Left cardiac atrium (tissue), 4 donors: ENCODE measurements at regions not wholly inside any gene's neighbourhood (a gene's known extent, or its start where the extent isn't known, plus 50 kb on each side); places are given as distances from the start of the nearest gene placed in this dataset.
A peak's percentile ranks its signal among the peaks of the same experiment; 100 is the strongest.

Source experiments
- ATAC-seq, 2 donors: fragments of 200-7000 bp; cut with Tn5 transposase; one replicate each; pipeline ENCODE4 v1.9.1; 2020; ENCODE audit warnings: mild to moderate bottlenecking in 2 of 2, moderate library complexity in 2 of 2
- DNase-seq: peaks from one replicate; pipeline ENCODE4 v3.0.0-alpha.2; 2020
- intact Hi-C, 2 donors: fragments of 100-400 bp; cut with DNase I; formaldehyde crosslinking; loops; one replicate each; pipeline versions ENCODE4 v1.14.1 to v1.15.1; 2022 to 2023
- donor health status: DM: no; HTN: yes; CAD: no.
- donor health status: DM: no; HTN: yes; CAD: no; lungs with severe emphysema.
- donor health status: DM: yes; HTN: yes; CAD: no.
- donor health status: Dilated cardiomyopathy.

GRCh38 chr12:53803194-53803593, 51.4 kb upstream of the CISTR start:
- intact Hi-C loops: no loop called here
- no peak for DNase-seq
- no peak for ATAC-seq

DNA sequence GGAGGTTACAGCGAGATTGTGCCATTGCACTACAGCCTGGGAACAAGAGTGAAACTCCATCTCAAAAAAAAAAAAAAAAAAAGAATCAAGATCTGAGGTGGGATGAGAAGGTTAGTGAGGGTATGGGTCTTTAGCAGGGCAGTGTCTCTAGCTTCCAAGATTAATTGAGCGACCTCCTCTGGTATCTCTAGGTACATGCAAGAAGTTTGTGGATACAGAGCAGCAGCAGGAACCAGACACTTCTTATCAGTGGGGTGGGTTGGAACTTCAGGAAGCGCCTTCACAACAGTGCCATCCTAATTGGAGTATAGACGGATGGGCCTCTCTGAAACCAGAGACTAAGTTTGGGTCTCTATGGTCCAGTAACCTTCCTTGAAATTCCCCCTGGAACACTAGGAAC, 51.9 kb upstream of the CISTR start:
- intact Hi-C loops: no loop called here
- DNase-seq (no peak), ATAC-seq (no peak)

DNA sequence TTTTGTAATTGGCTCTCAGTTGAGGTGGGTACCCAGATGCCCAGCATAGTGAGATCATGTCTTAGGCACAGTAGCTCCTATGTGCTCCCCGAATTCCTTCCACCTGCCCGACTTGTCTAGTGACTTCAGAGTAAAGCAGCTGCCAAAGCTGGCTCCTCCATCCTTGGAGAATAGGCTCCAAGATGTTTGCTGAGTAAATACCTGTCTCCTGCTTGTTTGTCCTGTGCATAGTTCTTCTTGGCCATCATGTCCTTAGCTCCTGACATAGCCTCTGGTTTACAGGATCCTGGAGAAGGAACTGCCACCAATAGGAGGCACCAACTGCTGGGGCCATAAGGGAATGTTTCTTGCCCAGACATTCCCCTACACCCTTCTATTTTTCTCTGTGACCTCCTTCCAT, 52.6 kb upstream of the CISTR start:
- DNase-seq: no peak
- ATAC-seq: no peak
- intact Hi-C loops: no loop called here

DNA sequence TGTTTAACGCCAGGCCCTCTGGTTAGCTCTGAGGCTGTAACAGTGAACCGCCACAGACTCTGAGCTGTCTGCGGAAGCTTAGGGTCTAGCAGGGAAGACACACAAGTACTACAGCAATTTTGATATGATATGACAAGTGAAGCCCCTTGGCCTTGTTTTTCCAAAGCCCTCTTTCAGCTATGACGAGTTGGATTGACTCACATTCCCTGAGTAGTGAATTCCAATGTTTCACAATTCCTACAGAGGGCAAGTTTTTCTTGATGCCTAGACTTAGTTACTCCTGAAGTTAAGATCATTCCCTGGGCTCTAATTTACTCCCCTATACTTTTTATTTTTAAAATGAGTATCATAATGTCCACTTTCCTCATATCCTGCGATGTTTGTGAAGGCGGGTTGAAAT, 53.3 kb upstream of the CISTR start:
- no peak for ATAC-seq

DNA sequence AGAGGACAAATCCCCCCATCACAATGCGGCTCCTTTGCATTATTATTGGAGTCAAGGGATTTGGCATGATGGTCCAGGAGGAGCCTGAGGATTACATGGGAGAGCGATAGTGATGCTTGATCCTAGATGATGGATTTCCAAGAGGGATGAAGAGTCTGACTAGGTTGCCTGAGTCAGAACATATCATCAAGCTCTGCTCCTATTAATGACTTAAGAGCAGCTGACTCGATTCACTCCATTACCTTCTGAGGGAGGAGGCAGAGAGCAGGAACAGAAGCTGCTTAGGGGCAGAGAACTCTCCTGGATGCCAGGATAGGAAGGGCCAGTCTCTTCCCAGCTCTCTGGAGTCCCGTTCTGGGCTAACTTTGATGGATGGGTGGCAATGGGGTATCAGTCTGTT, 54.0 kb upstream of the CISTR start:
- intact Hi-C loops: no loop called here
- ATAC-seq (no peak), DNase-seq (no peak)

More for the DNA sequence above, 53.3 kb upstream of the CISTR start:
- DNase-seq: no peak
- intact Hi-C loops: no loop called here

- intact Hi-C loops: no loop called here
- DNase-seq (no peak), ATAC-seq (no peak)
Observed at GRCh38 chr12:53806721-53807120, 54.9 kb upstream of the CISTR start.

DNA sequence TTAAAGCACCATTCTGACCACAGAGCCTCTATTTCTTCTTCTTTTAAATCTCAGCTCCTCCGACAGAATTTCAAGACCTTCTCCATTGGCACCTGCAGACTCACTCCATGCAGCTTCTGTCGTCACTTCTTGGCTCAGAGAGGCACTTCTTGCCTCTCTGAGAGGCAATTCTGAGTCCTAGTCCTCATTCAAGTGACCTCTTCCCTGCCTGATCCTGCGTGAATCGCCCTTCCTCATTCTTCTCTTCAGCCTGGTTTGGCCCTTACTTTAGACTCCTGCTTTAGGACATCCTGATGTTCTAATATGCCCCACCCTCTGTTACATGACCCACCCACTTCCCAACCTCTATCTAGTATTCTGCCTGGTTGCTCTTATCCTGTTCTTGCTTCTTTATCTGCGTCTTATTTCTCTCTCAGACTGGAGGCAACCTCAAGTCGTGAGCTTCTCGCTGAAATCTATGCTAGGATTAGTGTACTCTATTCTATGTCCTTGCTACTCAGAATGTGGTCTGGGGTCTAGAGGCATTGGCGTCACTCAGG, 55.6 kb upstream of the CISTR start:
- no peak for DNase-seq
- no peak for ATAC-seq
- intact Hi-C loops: no loop called here

DNA sequence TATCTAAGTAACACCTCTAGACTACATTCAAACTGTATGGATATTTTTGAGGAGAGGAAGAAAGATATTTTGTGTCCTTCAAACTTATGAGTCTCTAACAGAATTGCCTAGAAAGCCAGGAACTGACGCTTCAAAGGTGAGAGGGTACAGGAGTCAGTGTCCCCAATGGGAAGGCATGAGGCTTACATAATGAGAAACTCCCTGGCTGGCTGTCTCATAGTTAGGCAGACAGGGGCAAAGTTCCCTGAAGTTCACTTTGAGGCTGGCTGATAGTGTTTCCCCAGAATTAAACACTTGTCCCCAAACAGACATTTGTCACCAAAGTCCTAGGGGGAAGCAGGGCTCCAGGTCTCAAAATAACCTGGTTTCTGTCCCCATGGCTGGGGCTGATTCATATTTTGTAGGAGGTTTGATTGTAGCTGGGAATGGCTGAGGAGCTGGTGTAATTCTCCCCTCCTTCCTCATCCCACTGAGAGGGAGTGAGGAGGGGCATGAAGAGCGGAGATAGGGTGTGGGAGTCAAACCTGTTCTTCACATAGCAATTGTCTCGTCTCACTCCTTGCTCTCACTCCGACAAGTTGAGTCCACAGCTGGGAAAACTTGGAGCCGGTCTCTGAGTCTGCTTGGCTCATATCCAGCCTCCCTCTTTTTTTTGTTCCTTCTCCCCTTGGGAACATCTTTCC, 56.4 kb upstream of the CISTR start:
- ATAC-seq: no peak
- intact Hi-C loops: no loop called here
- DNase-seq: no peak

GRCh38 chr12:53809005-53809404, 57.2 kb upstream of the CISTR start:
- DNase-seq (no peak), ATAC-seq (no peak)
- intact Hi-C loops: no loop called here

GRCh38 chr12:53810950-53811349, 59.2 kb upstream of the CISTR start:
- ATAC-seq (no peak), DNase-seq (no peak)
- intact Hi-C loops: no loop called here

DNA sequence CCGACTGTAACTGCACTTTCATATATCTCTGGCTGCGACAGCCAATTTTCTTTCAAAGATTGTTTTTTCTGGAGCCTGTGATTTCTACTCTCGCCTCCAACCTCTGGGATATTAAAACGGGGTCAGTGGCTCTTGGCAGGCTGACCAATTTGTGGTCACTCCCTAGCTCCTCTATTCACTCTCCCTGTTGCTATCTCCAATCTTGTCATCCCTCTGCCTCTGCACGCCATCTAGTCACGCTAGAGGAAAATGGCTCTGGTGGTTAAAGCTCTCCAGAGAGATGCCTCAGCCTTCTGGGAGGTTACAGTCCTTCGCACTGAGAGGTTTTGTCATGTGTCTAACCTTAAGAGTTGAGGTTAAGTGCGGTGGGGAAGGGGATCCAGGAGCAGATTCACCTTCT, 59.8 kb upstream of the CISTR start:
- intact Hi-C loops: no loop called here
- no peak for DNase-seq
- no peak for ATAC-seq

DNA sequence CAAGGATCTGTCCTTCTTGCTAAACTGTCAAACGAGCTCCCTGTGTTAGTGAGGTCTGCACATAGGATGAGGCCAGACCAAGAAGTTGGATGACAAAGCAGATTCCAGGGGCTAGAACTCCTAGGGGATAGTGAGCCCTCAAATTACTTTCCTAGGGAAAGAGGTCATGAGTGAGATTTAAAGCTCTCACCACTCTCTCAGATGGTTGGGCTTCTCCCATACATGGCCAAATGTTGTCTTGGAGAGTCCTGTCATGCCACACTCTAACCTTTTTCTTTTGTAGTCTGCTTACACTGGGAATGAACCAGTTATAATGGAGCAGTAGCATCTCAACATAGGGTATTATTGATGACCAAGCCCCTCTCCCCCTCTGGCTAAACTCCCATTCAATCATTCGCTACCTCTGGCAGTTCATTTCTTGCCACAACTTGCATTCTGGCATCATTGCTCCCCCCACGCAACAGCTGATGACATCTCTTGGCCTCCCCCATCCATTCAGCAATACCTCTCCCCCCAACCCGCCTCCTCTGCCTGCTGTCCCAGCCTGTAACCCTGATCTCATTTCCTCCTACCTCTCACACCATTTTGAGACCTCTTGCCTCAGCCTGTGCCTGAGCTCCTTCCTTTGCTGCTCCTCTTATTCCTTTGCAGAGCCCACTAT, 64.7 kb upstream of the CISTR start:
- DNase-seq: no peak
- intact Hi-C loops: no loop called here
- ATAC-seq: no peak

GRCh38 chr12:53817021-53817389, 65.2 kb upstream of the CISTR start:
- ATAC-seq: no peak
- intact Hi-C loops: no loop called here
- DNase-seq: no peak

DNA sequence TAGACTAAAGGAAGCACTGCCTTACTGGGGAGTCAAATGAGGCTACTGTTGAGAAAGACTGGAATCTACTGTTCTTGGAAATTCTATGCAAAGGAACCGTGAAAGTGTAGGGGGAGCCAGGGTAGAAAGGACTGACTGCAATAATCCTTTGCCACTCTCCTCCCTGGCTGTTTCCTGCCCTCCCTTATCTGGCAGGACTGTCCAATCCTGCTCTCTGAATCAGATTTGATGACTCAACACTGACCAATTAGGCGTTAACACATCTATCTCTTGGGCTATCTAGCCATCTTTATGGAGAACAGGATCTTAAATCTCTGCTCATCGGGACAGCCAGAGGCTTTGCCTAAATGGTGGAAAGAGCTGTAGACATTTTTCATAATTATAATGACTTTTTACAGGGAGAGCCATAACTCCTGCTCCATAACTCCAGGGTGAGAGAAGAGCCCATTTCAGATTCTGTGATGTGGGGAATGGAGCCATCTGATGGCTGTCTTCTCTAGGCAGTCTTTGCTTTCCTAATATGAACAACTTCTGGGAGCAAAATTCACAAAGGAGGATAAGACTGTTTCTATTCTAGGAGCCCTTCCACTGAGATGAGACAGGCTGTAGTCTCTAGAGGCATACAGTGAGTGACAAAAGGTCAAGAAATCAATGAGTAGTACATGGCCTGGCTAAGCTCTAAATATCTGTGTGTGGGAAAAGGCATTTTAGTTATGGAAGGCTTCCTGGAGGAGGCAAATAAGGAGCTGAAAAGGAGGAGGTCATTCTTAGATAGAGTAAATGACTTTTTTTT, 68.9 kb upstream of the CISTR start:
- intact Hi-C loops: no loop called here
- DNase-seq (no peak), ATAC-seq (peak in 1 of 2 donors; percentile 44)

- ATAC-seq: no peak
- no peak for DNase-seq
- intact Hi-C loops: no loop called here
Observed at GRCh38 chr12:53824001-53824712, 72.4 kb upstream of the CISTR start.

GRCh38 chr12:53825246-53826081, 73.7 kb upstream of the CISTR start:
- intact Hi-C loops: no loop called here
- ATAC-seq: no peak
- DNase-seq: no peak

- ATAC-seq (no peak), DNase-seq (no peak)
- intact Hi-C loops: no loop called here
Observed at GRCh38 chr12:53827306-53827705, 75.5 kb upstream of the CISTR start.

GRCh38 chr12:53828598-53828997, 76.8 kb upstream of the CISTR start:
- no peak for ATAC-seq
- intact Hi-C loops: no loop called here

More at GRCh38 chr12:53828598-53828997, 76.8 kb upstream of the CISTR start:
- no peak for DNase-seq
